Common myeloid progenitor, CD34-positive (primary cell): ENCODE measurements at regions not wholly inside any gene's neighbourhood (a gene's known extent, or its start where the extent isn't known, plus 50 kb on each side); places are given as distances from the start of the nearest gene placed in this dataset.
"Not testable (repeated sequence)": the region's sequence is repeated elsewhere in the genome, so short reads cannot be mapped to it uniquely, and the experiment has no call there.

ENCODE experiments used
- CTCF ChIA-PET: fragments of 350-600 bp; sonication (Branson Sonifier 250); formaldehyde crosslinking; loops from one replicate; lab custom pipeline; 2021; ENCODE audit warnings: antibody characterized with exemption; lab: Charles Lee
- POLR2A ChIA-PET: fragments of 350-600 bp; sonication (Branson Sonifier 250); formaldehyde crosslinking; loops from one replicate; lab custom pipeline; 2021; ENCODE audit warnings: antibody characterized with exemption; lab: Charles Lee
- DNase-seq, 3 donors: peaks; one replicate each; pipeline versions ENCODE4 v3.0.0 to v3.0.0-alpha.2; 2013
- H3K27ac ChIP-seq, 2 experiments: 1 replicate in 1 of 2; 2 replicates in 1 of 2; pipeline ENCODE4 v1.7.0; 2013; ENCODE audit warnings: inconsistent platforms in 2 of 2, low read length in 2 of 2, mild to moderate bottlenecking in 2 of 2, low read depth in 1 of 2, moderate library complexity in 1 of 2; ENCODE audit not compliant: severe bottlenecking in 2 of 2, insufficient read depth in 1 of 2, poor library complexity in 1 of 2
- H3K27me3 ChIP-seq, 5 experiments: replicated peaks in 2 of 5; 1 replicate in 3 of 5; 2 replicates in 2 of 5; pipeline versions ENCODE4 v1.6.1 to v1.7.0; 2013; ENCODE audit warnings: low read length in 4 of 5, mild to moderate bottlenecking in 2 of 5, moderate library complexity in 2 of 5, inconsistent platforms in 1 of 5; ENCODE audit not compliant: insufficient read depth in 5 of 5, control insufficient read depth in 4 of 5
- H3K36me3 ChIP-seq, 4 experiments: 1 replicate in 2 of 4; 2 replicates in 2 of 4; pipeline versions ENCODE4 v1.6.1 to v1.7.0; 2013; ENCODE audit warnings: low read length in 3 of 4, control low read depth in 1 of 4, mild to moderate bottlenecking in 1 of 4; ENCODE audit not compliant: control insufficient read depth in 4 of 4, insufficient read depth in 4 of 4
- H3K4me1 ChIP-seq, 4 experiments: 1 replicate in 3 of 4; 2 replicates in 1 of 4; pipeline versions ENCODE4 v1.6.1 to v1.7.1; 2013; ENCODE audit warnings: low read length in 3 of 4, mild to moderate bottlenecking in 3 of 4, control low read depth in 1 of 4, inconsistent platforms in 1 of 4, moderate library complexity in 1 of 4; ENCODE audit not compliant: control insufficient read depth in 4 of 4, insufficient read depth in 4 of 4; ENCODE audit errors: control extremely low read depth in 1 of 4
- H3K4me3 ChIP-seq, 7 experiments: 1 replicate in 4 of 7; 2 replicates in 3 of 7; pipeline versions ENCODE4 v1.5.1 to v1.7.0; 2013; ENCODE audit warnings: mild to moderate bottlenecking in 7 of 7, low read length in 6 of 7, moderate library complexity in 6 of 7, inconsistent platforms in 2 of 7, low read depth in 2 of 7, control low read depth in 1 of 7; ENCODE audit not compliant: insufficient read depth in 4 of 7, control insufficient read depth in 1 of 7; ENCODE audit errors: extremely low read depth in 1 of 7
- H3K9me3 ChIP-seq, 5 experiments: 1 replicate in 4 of 5; 2 replicates in 1 of 5; pipeline versions ENCODE4 v1.6.1 to v1.7.1; 2013; ENCODE audit warnings: low read length in 4 of 5, mild to moderate bottlenecking in 2 of 5, inconsistent platforms in 1 of 5, low read depth in 1 of 5, moderate library complexity in 1 of 5; ENCODE audit not compliant: control insufficient read depth in 4 of 5, insufficient read depth in 2 of 5; ENCODE audit errors: control extremely low read depth in 1 of 5
- WGBS: methylation state at CpG from one replicate; pipeline ENCODE4 v1.1.5; 2013; ENCODE audit not compliant: insufficient coverage; 5-methylcytosine and 5-hydroxymethylcytosine counted together

GRCh38 chr1:29801561-29801973, 565.2 kb downstream of the PTPRU start:
- ChIA-PET CTCF (no interaction called here), POLR2A (no interaction called here)
- H3K36me3 ChIP-seq = no peaks in the 10 kb centered on the region
- no peak for DNase-seq
- no peaks in the 10 kb centered on the region for H3K4me1 ChIP-seq
- H3K27ac ChIP-seq = no peak overlapping the region
- H3K4me3 ChIP-seq = no peak overlapping the region
- 81% methylated on average over 7 of the region's 8 CpGs for WGBS
- peaks cover 0 to 4% (median 0%) of the 10 kb centered on the region in 5 experiments for H3K9me3 ChIP-seq
- peaks cover 0 to 25% (median 3%) of the 10 kb centered on the region in 5 experiments for H3K27me3 ChIP-seq

GRCh38 chr1:29801003-29801402, 564.7 kb downstream of the PTPRU start:
- Histone ChIP-seq H3K4me1 (no peaks in the 10 kb centered on the region), H3K4me3 (no peak overlapping the region), H3K27ac (no peak overlapping the region), H3K9me3 (peaks cover 0 to 5% (median under 1%) of the 10 kb centered on the region in 5 experiments), H3K27me3 (peaks cover 0 to 25% (median 3%) of the 10 kb centered on the region in 5 experiments), H3K36me3 (no peaks in the 10 kb centered on the region)
- POLR2A ChIA-PET = no interaction called here
- CTCF ChIA-PET = no interaction called here
- no CpG with 5 or more reads among the region's 4 CpGs for WGBS
- no peak for DNase-seq

GRCh38 chr1:29800522-29800956, 564.2 kb downstream of the PTPRU start:
- Histone ChIP-seq H3K4me3 (no peak overlapping the region), H3K4me1 (no peaks in the 10 kb centered on the region), H3K9me3 (peaks cover 0 to 7% (median 3%) of the 10 kb centered on the region in 5 experiments), H3K27ac (no peak overlapping the region), H3K36me3 (no peaks in the 10 kb centered on the region), H3K27me3 (peaks cover 0 to 25% (median under 1%) of the 10 kb centered on the region in 5 experiments)
- 98% methylated on average over 6 of the region's 6 CpGs for WGBS
- no peak for DNase-seq
- ChIA-PET CTCF (no interaction called here), POLR2A (no interaction called here)

- DNase-seq = no peak
- ChIA-PET CTCF (no interaction called here), POLR2A (no interaction called here)
- Histone ChIP-seq H3K36me3 (no peaks in the 10 kb centered on the region), H3K9me3 (peaks cover 0 to 7% (median 3%) of the 10 kb centered on the region in 5 experiments), H3K27me3 (peaks cover 0 to 25% (median 0%) of the 10 kb centered on the region in 5 experiments), H3K4me3 (no peak overlapping the region), H3K27ac (no peak overlapping the region), H3K4me1 (no peaks in the 10 kb centered on the region)
- WGBS = 94% methylated on average over 3 of the region's 5 CpGs
Measured at GRCh38 chr1:29800120-29800519, 563.8 kb downstream of the PTPRU start.

GRCh38 chr1:29798699-29799566, 562.6 kb downstream of the PTPRU start:
- no peak for DNase-seq
- POLR2A ChIA-PET = no interaction called here

GRCh38 chr1:29797125-29797524, 560.8 kb downstream of the PTPRU start:
- H3K4me1 ChIP-seq, H3K27ac ChIP-seq, H3K36me3 ChIP-seq, CTCF ChIA-PET, H3K27me3 ChIP-seq, H3K4me3 ChIP-seq, H3K9me3 ChIP-seq, POLR2A ChIA-PET, DNase-seq: not testable (repeated sequence)
- no CpG with 5 or more reads among the region's 1 CpG for WGBS

More at GRCh38 chr1:29798699-29799566, 562.6 kb downstream of the PTPRU start:
- H3K27me3 ChIP-seq = peaks cover 0 to 25% (median 0%) of the 10 kb centered on the region in 5 experiments
- no peaks in the 10 kb centered on the region for H3K4me1 ChIP-seq
- 89% methylated on average over 8 of the region's 13 CpGs for WGBS
- no peaks in the 10 kb centered on the region for H3K36me3 ChIP-seq
- H3K9me3 ChIP-seq = peaks cover 0 to 7% (median 3%) of the 10 kb centered on the region in 5 experiments
- CTCF ChIA-PET = interaction anchor here (1.4 kb wide), 1 partner anchor 313 kb away, joined by 3 read pairs; no protein-coding TSS in a partner anchor
- H3K4me3 ChIP-seq = no peak overlapping the region
- H3K27ac ChIP-seq = no peak overlapping the region

GRCh38 chr1:29795965-29796364, 559.6 kb downstream of the PTPRU start:
- H3K36me3 ChIP-seq, H3K27me3 ChIP-seq, CTCF ChIA-PET, H3K27ac ChIP-seq, DNase-seq, H3K4me3 ChIP-seq, POLR2A ChIA-PET, H3K4me1 ChIP-seq, H3K9me3 ChIP-seq: not testable (repeated sequence)
- no CpG with 5 or more reads among the region's 2 CpGs for WGBS
